22Rv1 (cell line): ENCODE measurements at regions not wholly inside any gene's neighbourhood (a gene's known extent, or its start where the extent isn't known, plus 50 kb on each side); places are given as distances from the start of the nearest gene placed in this dataset.

Experiments
- H3K27ac ChIP-seq: fragments of 450-650 bp; 2 replicates; pipeline ENCODE4 v1.5.1; 2017
- CTCF ChIP-seq: fragments of 450-650 bp; IDR thresholded peaks from 2 replicates; pipeline ENCODE4 v1.5.1; 2017; ENCODE audit warnings: mild to moderate bottlenecking
- ZFX ChIP-seq: fragments of 450-650 bp; IDR thresholded peaks from 2 replicates; pipeline ENCODE4 v1.6.1; 2017; ENCODE audit warnings: antibody characterized with exemption, borderline replicate concordance

- TF ChIP-seq ZFX: no peak
- TF ChIP-seq CTCF: no peak
- H3K27ac ChIP-seq: no peak overlapping the region
Observed at GRCh38 chr2:228378233-228378632, 196.7 kb upstream of the SPHKAP start.

GRCh38 chr2:228377533-228377932 lies 196.0 kb upstream of the SPHKAP start:
- TF ChIP-seq CTCF (no peak), ZFX (no peak)
- no peak overlapping the region for H3K27ac ChIP-seq

- no peak for TF ChIP-seq CTCF
- H3K27ac ChIP-seq: no peak overlapping the region
Observed at GRCh38 chr2:228374741-228375140, 193.3 kb upstream of the SPHKAP start.

- no peak overlapping the region for H3K27ac ChIP-seq
- TF ChIP-seq ZFX: no peak
- no peak for TF ChIP-seq CTCF
Observed at GRCh38 chr2:228373191-228373590, 191.7 kb upstream of the SPHKAP start.

GRCh38 chr2:228372212-228372611 lies 190.7 kb upstream of the SPHKAP start:
- H3K27ac ChIP-seq: no peak overlapping the region
- TF ChIP-seq CTCF: no peak
- TF ChIP-seq ZFX: no peak

- TF ChIP-seq CTCF (no peak), ZFX (no peak)
- H3K27ac ChIP-seq: no peak overlapping the region
Observed at GRCh38 chr2:228369400-228370031, 188.0 kb upstream of the SPHKAP start.

GRCh38 chr2:228367356-228367755 lies 185.9 kb upstream of the SPHKAP start:
- H3K27ac ChIP-seq: no peak overlapping the region
- no peak for TF ChIP-seq CTCF
- no peak for TF ChIP-seq ZFX
